ENCODE measurements at regions not wholly inside any gene's neighbourhood (a gene's known extent, or its start where the extent isn't known, plus 50 kb on each side); places are given as distances from the start of the nearest gene placed in this dataset.

DNA sequence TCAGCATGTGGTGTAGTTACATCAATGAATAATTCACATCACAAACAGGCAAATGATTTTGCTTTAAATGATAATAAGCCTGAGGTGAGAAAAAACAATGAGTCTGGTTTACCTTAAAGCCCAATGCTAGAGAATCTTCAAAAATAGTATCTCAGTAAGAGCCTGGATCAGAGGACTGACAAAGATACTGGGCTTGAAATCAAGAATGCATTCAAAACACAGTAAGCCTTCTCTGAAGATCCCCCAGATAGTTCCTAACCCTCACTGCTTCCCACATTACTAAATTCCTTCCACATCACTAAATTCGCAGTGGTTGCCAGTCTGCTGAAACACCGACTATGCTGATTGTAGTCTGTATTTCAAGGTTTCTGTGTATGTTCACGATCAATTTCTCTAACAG, 514.9 kb downstream of the SUCLG1 start:
- TF ChIP-seq POLR2A (IDR thresholded peaks at IDR 0.05), result no peak
- TF ChIP-seq, protein P1, sequence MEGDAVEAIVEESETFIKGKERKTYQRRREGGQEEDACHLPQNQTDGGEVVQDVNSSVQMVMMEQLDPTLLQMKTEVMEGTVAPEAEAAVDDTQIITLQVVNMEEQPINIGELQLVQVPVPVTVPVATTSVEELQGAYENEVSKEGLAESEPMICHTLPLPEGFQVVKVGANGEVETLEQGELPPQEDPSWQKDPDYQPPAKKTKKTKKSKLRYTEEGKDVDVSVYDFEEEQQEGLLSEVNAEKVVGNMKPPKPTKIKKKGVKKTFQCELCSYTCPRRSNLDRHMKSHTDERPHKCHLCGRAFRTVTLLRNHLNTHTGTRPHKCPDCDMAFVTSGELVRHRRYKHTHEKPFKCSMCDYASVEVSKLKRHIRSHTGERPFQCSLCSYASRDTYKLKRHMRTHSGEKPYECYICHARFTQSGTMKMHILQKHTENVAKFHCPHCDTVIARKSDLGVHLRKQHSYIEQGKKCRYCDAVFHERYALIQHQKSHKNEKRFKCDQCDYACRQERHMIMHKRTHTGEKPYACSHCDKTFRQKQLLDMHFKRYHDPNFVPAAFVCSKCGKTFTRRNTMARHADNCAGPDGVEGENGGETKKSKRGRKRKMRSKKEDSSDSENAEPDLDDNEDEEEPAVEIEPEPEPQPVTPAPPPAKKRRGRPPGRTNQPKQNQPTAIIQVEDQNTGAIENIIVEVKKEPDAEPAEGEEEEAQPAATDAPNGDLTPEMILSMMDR (IDR thresholded peaks at IDR 0.05), result no peak

DNA sequence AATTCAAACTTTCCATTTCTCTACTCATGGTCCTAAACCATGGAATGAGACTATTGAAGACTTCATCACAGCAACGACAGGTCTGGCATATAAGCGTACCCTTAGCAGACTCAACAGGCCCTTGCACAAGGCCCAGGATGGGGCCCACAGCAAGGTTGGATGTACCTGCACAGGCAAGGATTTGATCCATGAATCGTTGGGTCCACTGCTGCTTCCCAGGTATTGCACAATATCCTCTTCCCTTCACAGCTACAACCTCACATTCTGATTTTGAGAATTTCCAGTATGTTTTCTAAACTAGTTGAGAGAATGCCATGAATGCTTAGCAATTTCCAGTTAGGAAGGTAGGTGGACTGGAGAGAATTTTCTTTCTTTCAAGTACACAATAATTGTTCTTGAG, 515.8 kb downstream of the SUCLG1 start:
- H3K4me1 ChIP-seq, result no peaks in the 10 kb centered on the region
- H3K36me3 ChIP-seq, result no peaks in the 10 kb centered on the region
- WGBS, 4 donors, result 80 to 85% (median 82%) methylated on average over 3 of the region's 3 CpGs
- TF ChIP-seq POLR2A (IDR thresholded peaks at IDR 0.05), result no peak
- TF ChIP-seq, protein P1 (IDR thresholded peaks at IDR 0.05), result no peak
- H3K27ac ChIP-seq, result no peak overlapping the region
- no peak for DNase-seq
- ATAC-seq, result no peak
- intact Hi-C loops (cut with DNase I), result no loop called here
- no peaks in the 10 kb centered on the region for H3K9me3 ChIP-seq
- no peaks in the 10 kb centered on the region for H3K27me3 ChIP-seq
- no peak overlapping the region for H3K4me3 ChIP-seq

More for the DNA sequence above, 514.9 kb downstream of the SUCLG1 start:
- Histone ChIP-seq H3K9me3 (no peaks in the 10 kb centered on the region), H3K27ac (no peak overlapping the region), H3K27me3 (no peaks in the 10 kb centered on the region), H3K4me3 (no peak overlapping the region), H3K4me1 (no peaks in the 10 kb centered on the region), H3K36me3 (no peaks in the 10 kb centered on the region)
- DNase-seq (no peak), ATAC-seq (no peak)
- intact Hi-C loops (cut with DNase I), result no loop called here
- 53 to 65% (median 56%) methylated on average over 3 of the region's 3 CpGs for WGBS, 4 donors

DNA sequence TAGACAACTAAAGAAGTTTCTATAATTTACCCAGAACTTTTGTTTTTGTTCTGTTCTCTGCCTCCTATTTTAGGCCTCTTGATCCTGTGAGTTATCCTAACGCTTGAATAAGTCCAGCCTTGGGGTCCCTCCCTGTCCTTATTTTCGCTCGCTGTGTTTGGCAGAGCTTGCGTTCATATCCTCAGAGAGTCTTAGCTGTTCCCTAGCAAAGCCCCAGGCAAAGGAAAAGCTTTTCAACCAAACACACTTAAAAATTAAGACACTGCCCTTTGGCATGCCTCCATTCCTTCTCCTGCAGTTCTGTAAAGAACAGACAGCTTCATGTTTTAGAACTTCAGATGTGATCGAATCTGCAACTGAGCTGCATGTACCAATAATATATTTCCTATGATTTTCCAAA, 517.2 kb downstream of the SUCLG1 start:
- Histone ChIP-seq H3K36me3 (no peaks in the 10 kb centered on the region), H3K27ac (no peak overlapping the region), H3K27me3 (no peaks in the 10 kb centered on the region), H3K9me3 (no peaks in the 10 kb centered on the region), H3K4me3 (no peak overlapping the region), H3K4me1 (no peaks in the 10 kb centered on the region)
- intact Hi-C loops (cut with DNase I), result no loop called here
- DNase-seq (no peak), ATAC-seq (no peak)
- whole genome bisulfite sequencing, 4 donors, result 72 to 78% (median 77%) methylated on average over 5 of the region's 5 CpGs
- TF ChIP-seq POLR2A (IDR thresholded peaks at IDR 0.05), result no peak
- TF ChIP-seq, protein P1 (IDR thresholded peaks at IDR 0.05), result no peak

DNA sequence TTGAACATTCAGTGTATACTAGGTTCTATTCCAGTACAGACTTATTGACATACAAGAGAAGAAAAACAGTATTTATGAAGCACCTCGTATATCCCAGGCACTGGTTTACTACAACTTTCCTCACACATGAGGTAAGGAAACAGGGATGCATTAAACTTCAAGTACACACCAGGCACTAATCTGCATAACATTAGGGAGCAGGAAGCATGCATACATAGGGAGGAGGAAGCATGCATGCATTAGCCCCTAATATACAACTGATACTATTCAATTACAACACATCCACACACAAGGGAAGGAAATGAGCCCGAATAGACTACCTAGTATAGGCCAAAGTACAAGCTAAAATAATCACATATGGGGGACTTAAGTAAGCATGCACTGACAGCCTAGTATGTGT, 525.3 kb downstream of the SUCLG1 start:
- no peaks in the 10 kb centered on the region for H3K27me3 ChIP-seq
- H3K4me3 ChIP-seq, result no peak overlapping the region
- no peaks in the 10 kb centered on the region for H3K4me1 ChIP-seq
- no peaks in the 10 kb centered on the region for H3K36me3 ChIP-seq
- no peak overlapping the region for H3K27ac ChIP-seq
- intact Hi-C loops (cut with DNase I), result no loop called here
- TF ChIP-seq, protein P1 (IDR thresholded peaks at IDR 0.05), result no peak
- no peak for TF ChIP-seq POLR2A (IDR thresholded peaks at IDR 0.05)
- no peak for ATAC-seq
- H3K9me3 ChIP-seq, result no peaks in the 10 kb centered on the region
- 52 to 60% (median 56%) methylated on average over 2 of the region's 2 CpGs for WGBS, 4 donors
- DNase-seq, result no peak

Data from heart left ventricle (tissue), 16 donors.